Endothelial cell of umbilical vein (primary cell): ENCODE measurements at regions not wholly inside any gene's neighbourhood (a gene's known extent, or its start where the extent isn't known, plus 50 kb on each side); places are given as distances from the start of the nearest gene placed in this dataset.

Experiments used
- BruUV-seq: library from RNA; stranded (reverse); fragments of 400-500 nt; replicated peaks from 2 replicates; lab custom pipeline; 2021; lab: Mats Ljungman, UMichigan
- CTCF ChIA-PET: fragments of 300-600, 350-600 bp; sonication (Branson Sonifier 250); formaldehyde crosslinking; loops from one replicate; lab custom pipeline; 2021; ENCODE audit warnings: antibody characterized with exemption, inconsistent platforms; lab: Charles Lee
- POLR2A ChIA-PET: fragments of 300-600, 350-600 bp; sonication (Branson Sonifier 250); formaldehyde crosslinking; loops from one replicate; lab custom pipeline; 2021; ENCODE audit warnings: antibody characterized with exemption, inconsistent platforms; lab: Charles Lee
- DNase-seq: peaks from one replicate; pipeline ENCODE4 v3.0.0-alpha.2; 2011; ENCODE audit warnings: low read depth, low spot score
- FAIRE-seq: peaks from 2 replicates; lab custom pipeline; 2011; peaks lifted over from hg19 to GRCh38; lab: Jason Lieb, UNC
- H2AFZ ChIP-seq: 2 replicates; pipeline ENCODE4 v1.6.0; 2012; ENCODE audit warnings: low read depth, low read length, control low read depth, inconsistent platforms
- H3K27ac ChIP-seq: 2 replicates; pipeline ENCODE4 v1.5.1; 2011; ENCODE audit warnings: low read depth, mild to moderate bottlenecking, control low read depth, low read length, moderate library complexity; ENCODE audit not compliant: insufficient read depth
- H3K27me3 ChIP-seq, 2 experiments: 2 replicates each; pipeline versions ENCODE4 v1.6.0 to v1.6.1; 2011; ENCODE audit warnings: low read length in 2 of 2, mixed read lengths in 1 of 2; ENCODE audit not compliant: control insufficient read depth in 2 of 2, insufficient read depth in 2 of 2
- H3K36me3 ChIP-seq, 2 experiments: 2 replicates in 1 of 2; 3 replicates in 1 of 2; pipeline ENCODE4 v1.5.1; 2011; ENCODE audit warnings: low read length in 2 of 2, mild to moderate bottlenecking in 1 of 2, moderate library complexity in 1 of 2; ENCODE audit not compliant: control insufficient read depth in 2 of 2, insufficient read depth in 2 of 2; ENCODE audit errors: extremely low read depth in 1 of 2
- H3K4me1 ChIP-seq: 3 replicates; pipeline ENCODE4 v1.5.1; 2011; ENCODE audit warnings: mild to moderate bottlenecking, low read length; ENCODE audit not compliant: control insufficient read depth, insufficient read depth; ENCODE audit errors: extremely low read depth
- H3K4me2 ChIP-seq: 2 replicates; pipeline ENCODE4 v1.6.1; 2011; ENCODE audit warnings: low read length, control low read depth, mixed read lengths; ENCODE audit not compliant: insufficient read depth
- H3K4me3 ChIP-seq, 3 experiments: fragments of 200-600 bp in 1 of 3; sonication (generic), shearing (Covaris generic) in 1 of 3; replicated peaks in 1 of 3; 2 replicates each; pipeline ENCODE4 v1.5.1; 2011 to 2016; ENCODE audit warnings: control low read depth in 3 of 3, low read length in 3 of 3, mild to moderate bottlenecking in 2 of 3, inconsistent platforms in 1 of 3, low read depth in 1 of 3, moderate library complexity in 1 of 3; ENCODE audit not compliant: insufficient read depth in 1 of 3
- H3K79me2 ChIP-seq: 2 replicates; pipeline ENCODE4 v1.6.0; 2012; ENCODE audit warnings: low read length, inconsistent platforms; ENCODE audit not compliant: control insufficient read depth, insufficient read depth
- H3K9ac ChIP-seq: replicated peaks from 2 replicates; pipeline ENCODE3; 2011; ENCODE audit warnings: low read length, control low read depth; ENCODE audit not compliant: insufficient read depth; ENCODE audit errors: extremely low read depth
- H3K9me1 ChIP-seq: replicated peaks from 3 replicates; pipeline ENCODE4 v1.6.0; 2011; ENCODE audit warnings: mild to moderate bottlenecking, low read length; ENCODE audit not compliant: control insufficient read depth, insufficient read depth; ENCODE audit errors: extremely low read depth
- H3K9me3 ChIP-seq: replicated peaks from 2 replicates; pipeline ENCODE4 v1.5.1; 2012; ENCODE audit warnings: low read length, inconsistent platforms; ENCODE audit not compliant: control insufficient read depth, insufficient read depth
- H4K20me1 ChIP-seq: replicated peaks from 2 replicates; pipeline ENCODE3; 2011; ENCODE audit warnings: mild to moderate bottlenecking, low read length; ENCODE audit not compliant: control insufficient read depth, insufficient read depth; ENCODE audit errors: extremely low read depth
- CTCF ChIP-seq, 2 donors: IDR thresholded peaks; 1 replicate in 1 of 2; 2 replicates in 1 of 2; pipeline ENCODE4 v1.5.1; 2011; ENCODE audit warnings: low read length in 2 of 2, mild to moderate bottlenecking in 2 of 2, moderate library complexity in 2 of 2, control low read depth in 1 of 2, inconsistent platforms in 1 of 2, low read depth in 1 of 2; ENCODE audit not compliant: insufficient read depth in 1 of 2; ENCODE audit errors: extremely low read depth in 1 of 2
- EZH2 ChIP-seq: IDR thresholded peaks from 2 replicates; pipeline ENCODE4 v1.6.1; 2012; ENCODE audit warnings: borderline replicate concordance, low read depth, mild to moderate bottlenecking, moderate library complexity, low read length, inconsistent platforms; ENCODE audit not compliant: severe bottlenecking
- FOS ChIP-seq: IDR thresholded peaks from 2 replicates; pipeline ENCODE4 v1.6.1; 2011; ENCODE audit warnings: mild to moderate bottlenecking, low read length, moderate library complexity, borderline replicate concordance; ENCODE audit not compliant: insufficient read depth
- GATA2 ChIP-seq: IDR thresholded peaks from 2 replicates; pipeline ENCODE4 v1.7.0; 2011; ENCODE audit warnings: low read depth, mild to moderate bottlenecking, moderate library complexity, mixed read lengths, low read length; ENCODE audit not compliant: insufficient read length, insufficient read depth
- JUN ChIP-seq: IDR thresholded peaks from 2 replicates; pipeline ENCODE4 v1.6.1; 2011; ENCODE audit warnings: borderline replicate concordance, low read depth; ENCODE audit not compliant: insufficient read length, insufficient read depth
- MAX ChIP-seq: IDR thresholded peaks from 2 replicates; pipeline ENCODE4 v1.6.1; 2011; ENCODE audit not compliant: insufficient read depth, insufficient read length
- POLR2AphosphoS5 ChIP-seq: IDR thresholded peaks from 2 replicates; pipeline ENCODE4 v1.6.1; 2012; ENCODE audit warnings: low read depth, mild to moderate bottlenecking, control low read depth, low read length, moderate library complexity; ENCODE audit not compliant: insufficient read depth
- dilution Hi-C: fragments of 300-500 bp; cut with MboI; formaldehyde crosslinking; loops from one replicate; pipeline ENCODE4 v1.15.0; 2019; ENCODE audit warnings: low sequenced_read_pairs; ENCODE audit not compliant: extremely low pct_ligation_motif_present
- intact Hi-C: fragments of 100-400 bp; cut with micrococcal nuclease; formaldehyde crosslinking; loops from one replicate; pipeline ENCODE4 v1.10.0; 2022

- POLR2A ChIA-PET, result no interaction called here
Observed at GRCh38 chr18:56294484-56295183, 343.8 kb downstream of the TXNL1 start.

More at GRCh38 chr18:56294484-56295183, 343.8 kb downstream of the TXNL1 start:
- BruUV-seq, result no TSS peak
- FAIRE-seq (no peak), DNase-seq (no peak)
- Histone ChIP-seq H3K9ac (no peak overlapping the region), H3K27ac (no peak overlapping the region), H3K79me2 (no peaks in the 10 kb centered on the region), H3K36me3 (no peaks in the 10 kb centered on the region), H2AFZ (no peak overlapping the region), H3K9me3 (no peaks in the 10 kb centered on the region), H4K20me1 (no peaks in the 10 kb centered on the region), H3K9me1 (no peaks in the 10 kb centered on the region), H3K27me3 (no peaks in the 10 kb centered on the region), H3K4me1 (peaks cover 28% of the 10 kb centered on the region), H3K4me3 (no peak overlapping the region), H3K4me2 (no peak overlapping the region)
- intact Hi-C loops (loop anchor here (10.0 kb wide), 2 partner anchors 710 to 890 kb away; partner anchors contain the start of gene TCF4), dilution Hi-C loops (no loop called here)
- TF ChIP-seq MAX (no peak), POLR2AphosphoS5 (no peak), EZH2 (no peak), FOS (no peak), CTCF (IDR thresholded peaks at IDR 0.05; ENCODE audit: extremely low read depth in 1 of 2, insufficient read depth in 1 of 2, low read depth in 1 of 2, low read length in 2 of 2) (no peak), JUN (no peak), GATA2 (no peak)
- CTCF ChIA-PET, result no interaction called here
